A673 (cell line): ENCODE measurements at regions not wholly inside any gene's neighbourhood (a gene's known extent, or its start where the extent isn't known, plus 50 kb on each side); places are given as distances from the start of the nearest gene placed in this dataset.

Experiments used
- BruUV-seq: library from RNA; stranded (reverse); fragments of 400-500 nt; replicated peaks from 2 replicates; lab custom pipeline; 2021; lab: Mats Ljungman, UMichigan
- CTCF ChIA-PET: fragments of 300-600 bp; sonication (Branson Sonifier 250); formaldehyde crosslinking; loops from one replicate; lab custom pipeline; 2022; ENCODE audit warnings: antibody characterized with exemption; lab: Charles Lee
- POLR2A ChIA-PET: fragments of 300-600 bp; sonication (Branson Sonifier 250); formaldehyde crosslinking; loops from one replicate; lab custom pipeline; 2022; ENCODE audit warnings: antibody characterized with exemption; ENCODE audit not compliant: low non-redundant PET; lab: Charles Lee
- DNase-seq: peaks from one replicate; pipeline ENCODE4 v3.0.0-alpha.2; 2015; ENCODE audit warnings: low spot score
- H3K27ac ChIP-seq: fragments of 200-600 bp; sonication (generic); 2 replicates; pipeline ENCODE4 v1.5.1; 2016; ENCODE audit warnings: mixed run types, low read depth, mild to moderate bottlenecking, mixed read lengths, antibody characterized with exemption, low read length; ENCODE audit not compliant: poor library complexity, severe bottlenecking
- H3K27me3 ChIP-seq: fragments of 200-600 bp; sonication (generic); replicated peaks from 2 replicates; pipeline ENCODE4 v1.6.1; 2017; ENCODE audit warnings: mixed run types, low read depth, mild to moderate bottlenecking, mixed read lengths, antibody characterized with exemption, low read length; ENCODE audit not compliant: insufficient read depth, poor library complexity
- H3K36me3 ChIP-seq: fragments of 200-600 bp; sonication (generic); 2 replicates; pipeline ENCODE4 v1.6.1; 2016; ENCODE audit warnings: mixed run types, mild to moderate bottlenecking, mixed read lengths, antibody characterized with exemption, low read length; ENCODE audit not compliant: insufficient read depth, poor library complexity, severe bottlenecking
- H3K4me1 ChIP-seq: fragments of 200-600 bp; sonication (generic); 2 replicates; pipeline ENCODE4 v1.6.1; 2017; ENCODE audit warnings: mixed run types, mild to moderate bottlenecking, mixed read lengths, antibody characterized with exemption, low read length; ENCODE audit not compliant: insufficient read depth, poor library complexity, severe bottlenecking
- H3K4me3 ChIP-seq: fragments of 200-600 bp; sonication (generic); 2 replicates; pipeline ENCODE4 v1.5.1; 2016; ENCODE audit warnings: low read depth, mixed run types, mild to moderate bottlenecking, mixed read lengths, low read length; ENCODE audit not compliant: poor library complexity, severe bottlenecking
- H3K9me3 ChIP-seq: fragments of 200-600 bp; sonication (generic); 2 replicates; pipeline ENCODE4 v1.6.1; 2016; ENCODE audit warnings: mixed run types, low read depth, mild to moderate bottlenecking, mixed read lengths, antibody characterized with exemption, low read length; ENCODE audit not compliant: poor library complexity, severe bottlenecking
- EZH2 ChIP-seq: fragments of 200-600 bp; sonication (generic); IDR thresholded peaks from 2 replicates; pipeline ENCODE4 v1.6.1; 2017; ENCODE audit warnings: borderline replicate concordance, low read depth, mild to moderate bottlenecking, mixed read lengths, antibody characterized with exemption, low read length; ENCODE audit not compliant: poor library complexity, severe bottlenecking
- intact Hi-C: fragments of 100-400 bp; cut with micrococcal nuclease; formaldehyde crosslinking; loops from one replicate; pipeline ENCODE4 v1.10.0; 2022; ENCODE audit not compliant: unreplicated experiment
- TF ChIP-seq, protein P1 (sequence below): fragments of 300-800, 200-600 bp; sonication (generic); conservative IDR thresholded peaks from 2 replicates; pipeline ENCODE4 v1.5.1; 2017; ENCODE audit warnings: low read depth, mild to moderate bottlenecking, antibody characterized with exemption, low read length, moderate library complexity, mixed read lengths

DNA sequence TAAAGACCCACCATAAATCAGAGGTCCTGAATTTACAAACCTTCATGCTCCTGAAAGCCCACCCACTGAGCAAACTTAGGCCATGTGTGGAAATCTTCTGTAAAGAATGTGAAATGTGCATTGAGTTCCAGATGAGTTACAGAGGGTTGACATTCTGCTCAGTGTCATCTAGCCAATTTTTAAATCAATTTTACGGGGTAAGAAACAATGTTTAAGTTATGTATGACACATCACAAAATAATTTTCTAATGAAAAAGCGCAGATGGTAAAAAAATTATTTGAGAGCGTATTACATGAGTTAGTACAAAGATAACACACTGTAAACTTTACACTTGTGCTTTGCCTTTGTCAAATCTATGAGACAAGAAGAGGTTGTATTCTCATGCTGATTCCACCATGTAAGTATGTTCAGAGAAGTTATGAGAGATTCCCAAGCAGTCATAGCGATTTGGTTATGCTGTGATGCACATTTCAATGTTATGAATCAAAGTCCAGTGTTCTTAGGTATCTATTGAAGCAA, 446.3 kb downstream of the ADCYAP1 start:
- Histone ChIP-seq H3K36me3 (no peaks in the 10 kb centered on the region), H3K9me3 (no peaks in the 10 kb centered on the region), H3K27me3 (no peaks in the 10 kb centered on the region), H3K27ac (no peak overlapping the region), H3K4me1 (no peaks in the 10 kb centered on the region), H3K4me3 (no peak overlapping the region)
- TF ChIP-seq, protein P1, sequence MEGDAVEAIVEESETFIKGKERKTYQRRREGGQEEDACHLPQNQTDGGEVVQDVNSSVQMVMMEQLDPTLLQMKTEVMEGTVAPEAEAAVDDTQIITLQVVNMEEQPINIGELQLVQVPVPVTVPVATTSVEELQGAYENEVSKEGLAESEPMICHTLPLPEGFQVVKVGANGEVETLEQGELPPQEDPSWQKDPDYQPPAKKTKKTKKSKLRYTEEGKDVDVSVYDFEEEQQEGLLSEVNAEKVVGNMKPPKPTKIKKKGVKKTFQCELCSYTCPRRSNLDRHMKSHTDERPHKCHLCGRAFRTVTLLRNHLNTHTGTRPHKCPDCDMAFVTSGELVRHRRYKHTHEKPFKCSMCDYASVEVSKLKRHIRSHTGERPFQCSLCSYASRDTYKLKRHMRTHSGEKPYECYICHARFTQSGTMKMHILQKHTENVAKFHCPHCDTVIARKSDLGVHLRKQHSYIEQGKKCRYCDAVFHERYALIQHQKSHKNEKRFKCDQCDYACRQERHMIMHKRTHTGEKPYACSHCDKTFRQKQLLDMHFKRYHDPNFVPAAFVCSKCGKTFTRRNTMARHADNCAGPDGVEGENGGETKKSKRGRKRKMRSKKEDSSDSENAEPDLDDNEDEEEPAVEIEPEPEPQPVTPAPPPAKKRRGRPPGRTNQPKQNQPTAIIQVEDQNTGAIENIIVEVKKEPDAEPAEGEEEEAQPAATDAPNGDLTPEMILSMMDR: no peak
- TF ChIP-seq EZH2: no peak
- POLR2A ChIA-PET: no interaction called here
- intact Hi-C loops: no loop called here
- no peak for DNase-seq
- CTCF ChIA-PET: no interaction called here
- BruUV-seq: no TSS peak

DNA sequence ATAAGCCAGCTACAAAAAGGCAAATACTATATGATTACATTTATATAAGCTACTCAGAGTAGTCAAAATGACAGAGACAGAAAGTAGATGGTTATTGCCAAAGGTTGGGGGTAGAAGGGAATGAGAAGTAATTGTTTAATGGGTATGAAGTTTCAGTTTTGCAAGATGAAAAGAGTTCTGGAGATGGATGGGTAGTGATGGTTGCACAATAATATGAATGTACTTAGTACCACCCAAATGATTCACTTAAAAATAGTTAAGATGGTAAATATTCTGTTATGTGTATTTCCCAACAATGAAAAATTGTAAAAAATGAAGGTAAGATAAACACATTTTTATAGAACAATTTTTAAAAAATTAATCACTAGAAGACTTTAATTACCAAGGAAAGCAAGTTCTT, 448.4 kb downstream of the ADCYAP1 start:
- intact Hi-C loops: no loop called here
- CTCF ChIA-PET: no interaction called here

DNA sequence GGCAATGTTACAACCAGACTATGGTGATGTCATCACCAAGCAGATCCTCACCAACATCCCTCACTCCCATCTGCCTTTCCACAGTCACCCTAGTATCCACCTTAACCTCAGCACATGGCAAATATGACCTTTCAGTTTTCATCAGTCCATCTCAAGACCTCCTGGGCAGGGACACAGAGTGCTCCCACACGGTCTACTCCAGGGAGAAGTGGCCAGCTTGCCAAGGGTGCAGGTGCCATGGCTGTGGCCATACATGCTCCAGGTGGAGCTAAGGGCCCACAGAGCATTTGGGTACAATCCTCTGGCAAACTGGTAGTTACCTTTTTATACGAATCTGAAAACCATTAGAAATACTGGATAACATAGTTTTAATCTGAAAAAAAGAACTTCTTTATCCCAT, 453.1 kb downstream of the ADCYAP1 start:
- CTCF ChIA-PET: no interaction called here
- no peak for TF ChIP-seq EZH2
- TF ChIP-seq, protein P1: no peak
- no peak for DNase-seq
- no peaks in the 10 kb centered on the region for H3K36me3 ChIP-seq
- no peaks in the 10 kb centered on the region for H3K9me3 ChIP-seq
- no peaks in the 10 kb centered on the region for H3K4me1 ChIP-seq
- no TSS peak for BruUV-seq
- intact Hi-C loops: no loop called here
- POLR2A ChIA-PET: no interaction called here
- no peaks in the 10 kb centered on the region for H3K27me3 ChIP-seq
- no peak overlapping the region for H3K27ac ChIP-seq
- no peak overlapping the region for H3K4me3 ChIP-seq

More for the DNA sequence above, 448.4 kb downstream of the ADCYAP1 start:
- Histone ChIP-seq H3K27ac (no peak overlapping the region), H3K4me3 (no peak overlapping the region), H3K36me3 (no peaks in the 10 kb centered on the region), H3K9me3 (no peaks in the 10 kb centered on the region), H3K4me1 (no peaks in the 10 kb centered on the region), H3K27me3 (no peaks in the 10 kb centered on the region)
- DNase-seq: no peak
- POLR2A ChIA-PET: no interaction called here
- no TSS peak for BruUV-seq
- TF ChIP-seq, protein P1: no peak
- TF ChIP-seq EZH2: no peak
